GM19023 (cell line): ENCODE measurements at regions not wholly inside any gene's neighbourhood (a gene's known extent, or its start where the extent isn't known, plus 50 kb on each side); places are given as distances from the start of the nearest gene placed in this dataset.
A peak's percentile ranks its signal among the peaks of the same experiment; 100 is the strongest.
"Not testable (repeated sequence)": the region's sequence is repeated elsewhere in the genome, so short reads cannot be mapped to it uniquely, and the experiment has no call there.

Experiments used
- ATAC-seq: cut with Tn5 transposase; IDR thresholded peaks from one replicate; pipeline ENCODE4 v1.9.1; 2021; ENCODE audit warnings: mild to moderate bottlenecking, moderate library complexity; ENCODE audit not compliant: unreplicated experiment

- no peak for ATAC-seq
These were observed 218.2 kb upstream of the ZCCHC13 start for GRCh38 chrX:74085642-74086236.

GRCh38 chrX:74080165-74080564, 223.8 kb upstream of the ZCCHC13 start:
- no peak for ATAC-seq

- no peak for ATAC-seq
These were observed 213.4 kb upstream of the XIST start for GRCh38 chrX:74065831-74066390.

- ATAC-seq, result no peak
These were observed 211.1 kb upstream of the XIST start for GRCh38 chrX:74063426-74064155.

GRCh38 chrX:74061879-74062278, 209.4 kb upstream of the XIST start:
- ATAC-seq, result no peak

GRCh38 chrX:74049126-74049525, 196.6 kb upstream of the XIST start:
- ATAC-seq, result no peak

- not testable (repeated sequence) for ATAC-seq
These were observed 181.6 kb upstream of the XIST start for GRCh38 chrX:74034066-74034465.

- not testable (repeated sequence) for ATAC-seq
These were observed 179.0 kb upstream of the XIST start for GRCh38 chrX:74031527-74031926.

GRCh38 chrX:74030766-74031165, 178.3 kb upstream of the XIST start:
- ATAC-seq, result not testable (repeated sequence)

- not testable (repeated sequence) for ATAC-seq
These were observed 172.6 kb upstream of the XIST start for GRCh38 chrX:74025145-74025544.

GRCh38 chrX:74023203-74023602, 170.7 kb upstream of the XIST start:
- no peak for ATAC-seq

GRCh38 chrX:74018253-74018652, 165.7 kb upstream of the XIST start:
- no peak for ATAC-seq

- peak; percentile 98 for ATAC-seq
These were observed 163.0 kb upstream of the XIST start for GRCh38 chrX:74015379-74016019.

- no peak for ATAC-seq
These were observed 156.5 kb upstream of the XIST start for GRCh38 chrX:74009041-74009440.

GRCh38 chrX:73992019-73992418, 139.5 kb upstream of the XIST start:
- no peak for ATAC-seq

GRCh38 chrX:73987166-73987565, 134.7 kb upstream of the XIST start:
- no peak for ATAC-seq

GRCh38 chrX:73979551-73980131, 127.1 kb upstream of the XIST start:
- no peak for ATAC-seq

GRCh38 chrX:73977542-73978169, 125.1 kb upstream of the XIST start:
- ATAC-seq, result peak; percentile 88

- not testable (repeated sequence) for ATAC-seq
These were observed 114.9 kb upstream of the XIST start for GRCh38 chrX:73967461-73967860.

- ATAC-seq, result no peak
These were observed 113.3 kb upstream of the XIST start for GRCh38 chrX:73965833-73966232.

GRCh38 chrX:73964579-73964978, 112.1 kb upstream of the XIST start:
- no peak for ATAC-seq
